GM18498 (cell line): ENCODE measurements at regions not wholly inside any gene's neighbourhood (a gene's known extent, or its start where the extent isn't known, plus 50 kb on each side); places are given as distances from the start of the nearest gene placed in this dataset.
"Not testable (repeated sequence)": the region's sequence is repeated elsewhere in the genome, so short reads cannot be mapped to it uniquely, and the experiment has no call there.

Experiments
- ATAC-seq: cut with Tn5 transposase; IDR thresholded peaks from one replicate; pipeline ENCODE4 v1.9.1; 2021; ENCODE audit warnings: mild to moderate bottlenecking, moderate library complexity; ENCODE audit not compliant: unreplicated experiment

DNA sequence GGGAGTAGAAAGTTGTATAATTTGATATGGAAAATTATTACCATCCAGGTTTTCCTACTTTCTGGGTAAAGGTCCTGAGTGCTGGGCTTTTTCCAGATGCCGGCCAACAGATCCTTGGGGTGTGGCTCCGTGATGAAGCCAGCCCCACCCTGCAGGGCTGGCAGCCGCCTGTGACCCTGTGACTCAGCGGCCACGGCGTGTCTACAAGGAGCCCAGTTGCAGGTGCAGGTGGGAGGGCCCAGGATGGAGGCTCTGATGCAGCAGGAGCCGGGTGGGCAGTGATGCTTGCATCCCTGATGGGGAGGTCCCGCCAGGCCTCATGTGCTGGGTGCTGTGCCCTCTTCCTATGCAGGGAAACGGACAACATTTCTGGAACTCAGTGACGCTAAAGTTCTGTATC is 96.0 kb upstream of the ALKAL2 start:
- no peak for ATAC-seq

DNA sequence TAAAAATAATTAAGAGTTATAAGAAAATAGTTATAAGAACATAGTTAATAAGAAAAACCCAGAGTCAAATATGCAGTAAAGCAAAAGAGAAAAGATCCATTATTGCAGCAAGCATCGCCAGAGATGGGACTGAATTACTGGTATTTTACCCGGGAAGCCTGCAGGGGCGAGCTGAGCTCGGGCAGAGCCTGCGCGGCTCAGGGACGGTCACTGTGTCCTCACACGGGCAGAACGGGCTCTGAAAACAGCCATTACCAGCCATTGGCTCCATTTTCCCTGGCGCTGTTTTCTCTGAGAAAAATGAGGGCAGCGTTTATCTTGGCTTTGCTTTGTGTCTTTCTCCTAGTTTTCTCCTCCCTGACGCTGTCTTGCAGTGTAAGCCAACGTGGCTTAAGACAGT is 95.3 kb upstream of the ALKAL2 start:
- ATAC-seq: no peak

DNA sequence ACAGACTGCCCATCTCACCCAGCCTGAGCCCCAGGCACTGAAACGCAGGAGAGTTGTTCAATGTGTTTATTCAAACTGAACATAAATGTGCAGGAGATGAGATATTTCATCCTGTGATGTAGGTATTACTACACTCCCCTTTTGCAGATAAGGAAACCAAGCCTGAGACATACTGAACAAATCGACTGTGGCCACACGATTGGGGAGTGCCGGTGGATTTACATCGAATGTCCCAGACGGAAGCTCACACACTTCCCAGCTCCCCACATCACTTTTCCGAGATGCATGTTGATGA is 94.8 kb upstream of the ALKAL2 start:
- ATAC-seq: no peak

DNA sequence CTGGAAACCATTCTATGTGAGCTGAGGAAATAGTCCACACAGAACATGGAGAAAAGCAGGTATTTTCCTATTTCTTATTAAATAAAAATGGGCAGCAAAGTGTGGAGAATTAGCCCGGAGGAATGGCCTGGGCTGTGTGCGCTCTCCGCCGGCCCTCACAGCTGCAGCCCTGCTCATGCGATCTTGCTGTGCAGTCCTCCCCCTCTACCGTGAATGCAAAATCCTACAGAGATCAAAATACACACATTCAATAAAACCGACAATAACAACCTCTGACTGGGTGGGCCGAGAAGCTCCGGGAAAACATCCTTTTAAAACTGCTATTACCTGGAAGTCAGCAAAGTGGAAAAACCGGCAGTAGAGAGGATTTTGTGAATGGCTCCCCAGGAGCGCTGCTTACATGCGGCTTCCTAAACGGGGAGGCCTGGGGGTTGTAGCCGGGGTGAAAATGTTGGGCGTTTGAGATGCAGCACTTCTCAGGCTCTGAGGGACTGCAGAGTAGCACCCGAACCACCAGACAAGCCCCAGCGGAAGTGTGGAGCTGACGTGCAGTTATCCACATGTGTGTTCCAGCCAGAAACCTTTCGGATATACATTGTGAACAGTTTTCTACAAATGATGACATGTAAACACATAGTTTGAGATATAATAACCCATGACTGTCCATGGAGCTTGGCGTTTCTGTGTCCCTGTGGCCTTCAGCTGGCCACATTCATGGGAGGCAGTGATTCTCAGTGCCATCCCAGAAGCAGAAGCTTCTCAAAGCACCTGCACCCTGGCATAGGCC is 94.2 kb upstream of the ALKAL2 start:
- ATAC-seq: no peak

DNA sequence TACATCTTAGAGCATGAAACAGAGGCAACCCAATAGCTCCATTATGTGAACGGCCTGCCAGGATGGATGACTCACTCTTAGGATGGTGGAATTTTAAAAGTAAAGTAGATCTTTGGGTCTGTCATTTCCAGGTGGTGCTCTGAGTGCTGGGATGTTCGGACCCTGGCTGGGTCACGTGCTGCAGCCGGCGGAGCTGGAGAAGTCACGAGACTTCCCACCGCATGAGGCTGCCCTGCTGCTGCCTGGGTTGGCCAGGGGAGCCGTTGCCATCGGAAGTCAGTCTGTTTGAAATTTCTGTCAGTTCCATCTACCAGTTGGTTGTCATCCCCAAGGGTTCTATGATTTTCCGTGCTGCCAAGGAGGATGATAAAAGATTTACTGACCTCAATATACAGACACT is 93.3 kb upstream of the ALKAL2 start:
- no peak for ATAC-seq

DNA sequence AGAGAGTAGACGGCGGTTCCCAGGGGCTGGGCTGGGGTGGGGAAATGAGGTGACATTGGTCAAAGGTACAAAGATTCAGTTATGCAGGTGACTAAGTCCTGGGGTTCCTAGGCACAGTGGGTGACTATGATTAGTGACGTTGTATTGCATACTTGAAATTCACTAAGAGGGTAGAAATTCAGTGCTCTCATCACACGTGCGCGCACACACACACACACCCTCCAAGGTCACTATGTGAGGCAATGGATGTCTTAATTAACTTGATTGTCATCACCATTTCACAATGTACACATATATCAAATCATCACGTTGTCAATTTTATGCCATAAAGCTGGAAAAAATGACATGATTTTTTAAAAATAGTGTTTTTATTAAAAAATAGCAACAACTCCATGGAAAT is 92.9 kb upstream of the ALKAL2 start:
- no peak for ATAC-seq

DNA sequence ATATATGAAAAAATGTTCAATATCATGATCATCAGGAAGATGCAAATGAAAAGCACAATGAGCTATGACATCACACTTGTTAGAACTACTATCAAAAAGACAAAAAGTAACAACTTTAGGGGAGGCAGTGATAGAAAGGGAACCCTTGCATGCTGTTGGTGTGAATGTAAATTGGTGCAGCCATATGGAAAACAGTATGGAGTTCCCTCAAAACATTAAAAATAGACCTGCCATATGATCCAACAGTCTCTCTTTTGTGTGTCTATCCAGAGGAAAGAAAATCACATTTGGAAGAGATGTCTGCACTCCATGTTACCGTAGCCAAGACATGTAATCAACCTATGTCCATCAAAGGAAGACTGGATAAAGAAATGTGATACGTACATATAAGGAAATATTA is 92.3 kb upstream of the ALKAL2 start:
- no peak for ATAC-seq

DNA sequence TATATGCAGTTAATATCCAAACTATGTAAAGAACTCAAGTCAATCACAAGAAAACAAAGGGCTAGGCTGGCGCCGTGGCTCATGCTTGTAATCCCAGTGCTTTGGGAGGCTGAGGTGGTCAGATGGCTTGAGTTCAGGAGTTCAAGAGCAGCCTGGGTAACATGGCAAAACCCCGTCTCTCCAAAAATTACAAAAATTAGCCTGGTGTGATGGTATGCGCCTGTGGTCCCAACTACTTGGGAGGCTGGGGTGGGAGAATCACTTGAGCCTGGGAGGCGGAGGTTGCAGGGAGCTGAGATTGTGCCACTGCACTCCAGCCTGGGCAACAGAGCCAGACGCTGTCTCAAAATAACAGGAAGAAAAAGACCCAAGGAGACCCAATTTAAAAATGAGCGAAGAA is 91.9 kb upstream of the ALKAL2 start:
- ATAC-seq: no peak

DNA sequence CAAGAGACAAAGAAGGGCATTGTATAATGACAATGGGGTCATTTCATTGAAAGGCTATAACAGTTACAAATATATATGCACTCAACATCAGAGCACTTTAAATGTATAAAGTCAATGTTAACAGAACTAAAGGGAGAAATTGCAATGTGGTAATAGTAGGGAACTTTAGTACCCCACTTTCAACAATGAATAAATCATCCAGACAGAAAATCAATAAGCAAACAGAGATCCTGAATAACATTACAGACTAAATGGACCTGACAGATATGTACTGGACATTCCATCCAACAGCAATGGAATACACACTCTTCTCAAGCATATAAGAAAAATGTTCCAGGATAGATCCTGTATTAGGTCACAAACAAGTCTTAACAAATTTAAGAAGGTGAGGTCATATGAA is 90.5 kb upstream of the ALKAL2 start:
- ATAC-seq: no peak

DNA sequence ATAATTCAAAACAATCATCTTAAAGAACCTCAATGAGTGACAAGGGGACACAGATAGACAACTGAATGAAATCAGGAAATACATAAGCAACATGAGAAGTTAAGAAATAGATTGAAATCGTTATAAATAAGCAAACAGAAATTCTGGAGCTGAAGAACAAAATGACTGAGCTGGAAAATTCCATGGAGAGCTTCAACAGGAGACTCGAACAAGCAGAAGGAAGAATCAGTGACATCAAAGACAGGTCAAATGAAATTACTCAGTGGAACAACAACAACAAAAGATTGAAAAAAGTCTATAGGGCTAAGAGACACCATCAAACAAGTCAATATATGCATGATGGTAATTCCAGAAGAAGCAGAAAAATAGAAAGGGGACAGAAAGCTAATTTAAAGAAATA is 89.5 kb upstream of the ALKAL2 start:
- no peak for ATAC-seq

DNA sequence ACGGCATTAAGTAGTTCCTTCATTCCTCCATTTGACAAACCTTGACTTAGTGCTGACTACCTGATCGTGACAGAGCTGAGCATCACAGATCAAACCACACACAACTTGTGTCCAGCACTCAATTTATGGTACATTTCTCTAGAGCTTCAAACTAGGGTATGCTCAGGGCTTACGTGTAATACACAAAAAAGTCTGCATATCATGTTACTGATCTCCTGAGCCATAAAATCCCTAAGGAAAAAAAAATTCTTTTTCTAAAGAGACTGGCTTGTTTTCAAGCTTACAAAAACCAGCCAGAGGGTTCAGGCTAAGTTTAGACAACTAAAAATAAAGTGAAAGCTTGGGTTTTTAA is 88.0 kb upstream of the ALKAL2 start:
- ATAC-seq: no peak

DNA sequence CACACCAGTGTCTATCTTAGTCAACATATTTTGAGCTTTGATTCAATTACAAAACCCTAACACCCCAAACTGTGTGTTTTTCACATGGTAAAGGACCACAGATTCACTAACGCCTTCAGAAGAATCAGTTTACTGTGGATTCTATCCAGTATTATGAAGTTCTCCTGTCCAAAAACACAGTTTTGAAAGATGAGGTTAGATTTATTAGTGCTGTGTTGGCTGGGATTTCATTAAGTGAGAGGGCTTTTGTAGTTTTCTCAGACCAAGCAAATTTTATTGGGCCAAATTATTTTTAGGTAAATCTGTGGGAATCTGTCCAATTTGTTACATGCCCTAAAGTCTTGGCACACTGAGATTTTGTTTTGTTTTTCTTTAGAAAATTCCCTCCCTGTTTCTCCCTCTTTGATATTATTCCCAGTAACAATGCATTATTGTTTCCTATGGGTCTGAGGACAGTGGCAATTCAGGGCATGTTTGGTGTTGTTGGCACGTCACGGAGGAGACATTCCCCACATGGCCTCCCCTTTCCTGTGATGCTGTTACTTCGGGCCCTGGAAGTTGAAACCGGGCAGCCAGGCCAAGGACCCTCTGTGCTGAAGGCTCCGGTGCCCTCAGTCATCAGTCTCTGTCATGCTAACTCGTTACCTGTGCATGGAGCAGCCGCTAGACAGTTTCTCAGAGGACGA is 87.5 kb upstream of the ALKAL2 start:
- no peak for ATAC-seq

DNA sequence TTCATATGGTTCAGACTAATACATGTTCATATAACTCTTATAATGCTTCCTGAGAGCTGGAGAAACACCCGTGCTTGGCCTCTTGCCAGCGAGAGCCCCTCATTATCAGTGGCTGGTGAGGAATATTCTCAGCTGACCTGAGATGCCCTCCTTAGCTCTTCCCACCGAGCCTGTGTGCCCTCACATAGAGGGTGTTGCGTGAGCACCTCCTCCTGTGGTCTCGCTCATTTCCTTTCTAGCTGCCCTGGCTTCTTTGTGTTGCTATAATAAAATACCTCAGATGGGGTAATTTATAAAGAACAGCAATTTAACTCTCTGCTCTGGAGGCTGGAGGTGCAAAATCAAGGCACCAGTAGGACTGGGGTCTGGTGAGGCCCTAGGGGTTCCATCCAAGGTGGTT is 80.5 kb upstream of the ALKAL2 start:
- no peak for ATAC-seq

DNA sequence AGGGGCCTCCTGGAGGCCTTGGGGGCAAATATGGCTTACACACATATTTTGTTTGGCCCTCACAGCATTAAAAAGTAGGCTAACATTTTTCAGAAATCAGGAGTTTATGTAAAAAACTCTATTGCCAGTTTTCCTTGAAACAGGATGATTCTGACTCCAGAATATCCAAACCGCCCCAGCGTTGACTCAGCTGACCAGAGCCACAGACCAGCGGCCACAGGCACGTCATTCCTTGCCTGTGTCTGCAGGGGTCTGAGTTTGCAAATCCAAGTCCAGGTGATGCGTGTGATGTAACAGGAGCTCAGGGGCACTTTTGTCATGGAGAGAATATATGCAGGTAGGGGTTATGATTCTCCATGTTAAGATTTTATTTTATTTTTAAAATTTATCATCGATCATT is 79.4 kb upstream of the ALKAL2 start:
- ATAC-seq: no peak

DNA sequence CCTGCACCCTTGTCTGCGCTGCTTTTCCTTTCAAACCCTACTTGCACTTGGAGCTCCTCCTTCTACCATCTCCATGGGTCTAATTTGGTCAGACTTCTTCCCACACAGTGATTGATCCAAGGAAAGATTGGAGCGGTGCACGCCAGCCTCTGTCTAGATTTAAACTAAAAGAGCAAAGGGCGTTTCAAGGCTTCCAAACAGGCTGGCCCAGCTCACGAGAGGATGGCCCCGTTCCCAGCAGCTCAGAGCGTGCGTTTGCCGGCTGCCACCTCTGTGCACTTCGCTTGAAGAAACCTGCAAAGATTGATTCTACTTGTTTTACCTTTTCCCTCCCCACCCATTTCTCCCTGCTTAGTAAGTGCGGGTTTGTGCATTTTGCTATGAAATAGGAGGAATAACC is 78.8 kb upstream of the ALKAL2 start:
- ATAC-seq: no peak

DNA sequence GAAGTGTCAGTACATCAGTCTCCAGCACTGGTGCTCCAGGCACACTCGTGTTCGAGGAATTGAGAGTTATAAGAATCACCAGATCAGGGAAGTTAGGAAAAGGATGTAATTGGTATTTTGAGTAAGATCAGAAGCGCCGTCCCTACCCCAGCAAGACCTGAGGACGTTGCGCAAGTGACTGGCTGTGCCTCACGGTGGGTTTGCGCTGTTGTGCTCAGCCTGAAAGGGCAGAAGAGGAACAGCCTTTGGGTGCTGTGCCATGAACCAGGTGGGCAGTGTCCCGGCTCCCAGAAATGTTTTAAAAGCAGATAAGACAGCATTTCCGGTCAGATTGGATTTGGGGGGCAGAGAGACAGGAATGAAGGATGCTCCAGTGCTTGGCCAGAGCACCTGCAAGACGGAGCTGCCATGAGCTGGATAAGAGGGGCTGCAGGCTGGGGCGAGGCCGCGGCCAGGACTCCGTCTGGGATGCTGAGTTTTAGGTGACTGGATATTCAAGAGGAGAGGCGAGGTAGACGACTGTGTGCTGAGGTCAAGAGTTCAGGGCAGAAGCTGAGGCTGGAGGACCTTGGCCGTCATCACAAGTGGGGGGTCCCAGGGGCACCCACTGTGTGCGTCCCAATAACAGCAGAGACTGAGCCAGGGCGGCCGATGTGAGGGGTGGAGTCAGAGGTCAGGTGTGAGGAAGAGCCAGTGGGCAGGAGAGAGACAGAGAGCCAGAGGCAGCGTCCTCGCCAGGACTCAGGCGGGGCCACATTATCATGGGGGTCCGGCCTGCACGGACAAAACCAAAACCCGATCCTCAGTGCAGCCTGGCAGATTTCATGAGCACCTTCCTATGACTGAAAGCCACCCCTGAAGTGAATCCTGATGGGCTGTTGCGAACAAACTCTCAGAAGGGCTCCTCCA is 77.7 kb upstream of the ALKAL2 start:
- no peak for ATAC-seq

DNA sequence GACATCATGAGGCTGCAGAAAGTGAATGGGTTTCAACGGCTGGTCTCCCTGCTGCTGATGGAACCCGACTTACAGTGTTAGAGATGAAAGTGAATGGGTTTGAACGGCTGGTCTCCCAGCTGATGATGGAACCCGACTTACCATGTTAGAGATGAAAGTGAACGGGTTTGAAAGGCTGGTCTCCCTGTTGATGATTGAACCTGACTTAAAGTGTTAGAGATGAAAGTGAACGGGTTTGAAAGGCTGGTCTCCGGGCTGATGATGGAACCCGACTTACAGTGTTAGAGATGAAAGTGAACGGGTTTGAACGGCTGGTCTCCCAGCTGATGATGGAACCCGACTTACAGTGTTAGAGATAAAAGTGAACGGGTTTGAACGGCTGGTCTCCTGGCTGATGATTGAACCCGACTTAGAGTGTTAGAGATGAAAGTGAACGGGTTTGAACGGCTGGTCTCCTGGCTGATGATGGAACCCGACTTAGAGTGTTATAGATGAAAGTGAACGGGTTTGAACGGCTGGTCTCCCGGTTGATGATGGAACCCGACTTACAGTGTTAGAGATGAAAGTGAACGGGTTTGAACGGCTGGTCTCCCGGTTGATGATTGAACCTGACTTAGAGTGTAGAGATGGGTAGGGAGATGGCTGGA is 76.1 kb upstream of the ALKAL2 start:
- ATAC-seq: no peak

DNA sequence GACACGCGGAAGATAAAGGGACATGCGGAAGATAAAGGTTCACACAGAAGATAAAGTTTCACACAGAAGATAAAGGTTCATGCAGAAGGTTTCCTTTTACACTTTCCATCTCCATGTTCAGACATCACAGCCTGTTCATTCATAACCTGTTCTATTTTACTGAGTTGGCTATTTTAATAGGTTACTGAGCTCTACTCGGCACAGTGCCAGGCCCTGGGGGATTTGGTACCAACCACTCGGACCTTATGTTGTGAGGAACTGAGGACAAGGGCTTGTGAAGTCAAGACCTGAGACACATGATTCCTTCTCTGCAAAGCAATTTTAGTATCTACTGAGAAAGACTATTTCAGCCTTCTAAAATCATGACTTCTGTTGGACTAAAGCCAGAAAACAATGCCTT is 75.0 kb upstream of the ALKAL2 start:
- no peak for ATAC-seq

DNA sequence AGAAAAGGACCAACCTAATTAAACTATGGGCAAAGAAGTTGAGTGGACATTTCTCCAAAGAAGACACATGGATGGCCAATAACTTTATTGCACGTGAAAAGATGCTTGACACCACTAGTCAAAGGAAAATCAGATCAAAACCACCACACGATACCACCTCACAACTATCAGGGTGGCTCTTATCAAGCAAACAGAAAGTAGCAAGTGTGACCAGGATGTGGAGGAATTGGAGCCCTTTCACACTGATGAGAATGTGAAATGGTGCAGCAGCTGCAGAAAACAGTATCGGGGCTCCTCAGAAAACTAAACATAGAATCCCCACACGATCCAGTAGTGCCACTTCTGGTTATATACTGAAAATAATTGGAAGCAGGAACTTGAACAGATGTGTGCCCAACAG is 72.2 kb upstream of the ALKAL2 start:
- ATAC-seq: no peak

DNA sequence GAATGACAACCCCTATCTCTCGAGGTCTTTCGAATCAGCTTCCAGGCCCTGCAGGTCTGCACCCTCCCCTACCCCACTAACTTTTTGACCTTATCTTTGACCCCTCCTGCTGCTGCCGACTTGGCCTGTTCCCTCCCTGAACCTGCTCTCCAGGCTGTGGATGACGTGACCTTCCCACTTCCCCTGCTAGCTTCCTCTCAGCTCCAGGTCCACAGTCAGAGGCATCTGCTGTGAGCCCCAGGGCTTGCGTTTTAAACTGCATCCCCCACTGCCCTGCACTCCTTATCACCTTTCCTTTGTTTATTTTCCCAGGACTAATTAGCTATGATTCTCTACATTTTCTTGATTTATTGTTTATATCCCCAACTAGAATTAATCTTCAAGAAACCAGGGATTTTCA is 71.2 kb upstream of the ALKAL2 start:
- ATAC-seq: no peak

DNA sequence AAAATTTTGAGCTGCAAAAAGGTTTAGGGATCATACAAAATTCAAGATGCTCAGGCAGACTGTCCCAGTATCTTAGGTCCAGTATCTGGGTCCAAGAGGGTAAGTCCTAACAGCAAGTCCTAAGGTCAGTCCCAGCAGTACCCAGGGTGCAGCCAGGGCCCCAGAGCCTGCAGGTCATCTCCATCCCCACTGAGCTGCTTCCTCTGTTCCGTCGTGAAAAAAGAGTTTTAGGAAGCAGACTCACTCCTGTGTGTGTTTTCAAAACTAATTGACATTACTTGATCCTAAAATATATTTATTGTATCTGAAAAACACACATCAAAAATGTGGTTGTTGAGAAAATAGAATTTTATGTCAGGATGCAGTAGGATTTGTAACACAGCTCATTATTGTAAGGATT is 69.9 kb upstream of the ALKAL2 start:
- no peak for ATAC-seq

DNA sequence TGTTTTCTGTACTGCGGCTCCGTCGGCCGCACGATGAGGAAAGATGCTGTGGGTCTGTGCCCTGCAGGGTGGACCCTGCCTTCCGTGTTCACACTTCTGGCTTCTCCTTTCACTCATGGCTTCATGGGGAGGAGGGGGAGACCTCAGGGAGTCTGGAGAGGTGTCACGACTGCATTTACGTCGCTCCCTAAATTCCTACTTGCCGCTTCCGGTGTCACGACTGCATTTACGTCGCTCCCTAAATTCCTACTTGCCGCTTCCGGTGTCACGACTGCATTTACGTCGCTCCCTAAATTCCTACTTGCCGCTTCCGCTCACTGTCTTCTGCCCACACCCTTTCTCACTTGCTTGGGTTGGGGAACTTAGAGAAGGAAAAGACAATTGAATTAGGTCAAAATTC is 68.4 kb upstream of the ALKAL2 start:
- not testable (repeated sequence) for ATAC-seq
